ENCODE measurements at regions not wholly inside any gene's neighbourhood (a gene's known extent, or its start where the extent isn't known, plus 50 kb on each side); places are given as distances from the start of the nearest gene placed in this dataset.

GRCh38 chr20:24796236-24796635 is 152.8 kb upstream of the CST7 start:
- no peak for DNase-seq (ENCODE audit: low spot score)

- no peak for DNase-seq (ENCODE audit: low spot score)
Observed at GRCh38 chr20:24797113-24797512, 152.0 kb upstream of the CST7 start.

- no peak for DNase-seq (ENCODE audit: low spot score)
Observed at GRCh38 chr20:24797745-24798655, 151.1 kb upstream of the CST7 start.

- no peak for DNase-seq (ENCODE audit: low spot score)
Observed at GRCh38 chr20:24798930-24799705, 150.0 kb upstream of the CST7 start.

- no peak for DNase-seq (ENCODE audit: low spot score)
Observed at GRCh38 chr20:24799971-24800580, 149.0 kb upstream of the CST7 start.

GRCh38 chr20:24802286-24802820 is 146.7 kb upstream of the CST7 start:
- no peak for DNase-seq (ENCODE audit: low spot score)

- no peak for DNase-seq (ENCODE audit: low spot score)
Observed at GRCh38 chr20:24804481-24805206, 144.4 kb upstream of the CST7 start.

- DNase-seq (ENCODE audit: low spot score), result no peak
Observed at GRCh38 chr20:24805456-24806238, 143.4 kb upstream of the CST7 start.

GRCh38 chr20:24806705-24807676 is 142.1 kb upstream of the CST7 start:
- no peak for DNase-seq (ENCODE audit: low spot score)

- DNase-seq (ENCODE audit: low spot score), result no peak
Observed at GRCh38 chr20:24808616-24809015, 140.5 kb upstream of the CST7 start.

GRCh38 chr20:24809606-24810005 is 139.5 kb upstream of the CST7 start:
- DNase-seq (ENCODE audit: low spot score), result no peak

- DNase-seq (ENCODE audit: low spot score), result no peak
Observed at GRCh38 chr20:24810676-24811407, 138.2 kb upstream of the CST7 start.

GRCh38 chr20:24812373-24812772 is 136.7 kb upstream of the CST7 start:
- no peak for DNase-seq (ENCODE audit: low spot score)

GRCh38 chr20:24813080-24813479 is 136.0 kb upstream of the CST7 start:
- no peak for DNase-seq (ENCODE audit: low spot score)

GRCh38 chr20:24813496-24813895 is 135.6 kb upstream of the CST7 start:
- no peak for DNase-seq (ENCODE audit: low spot score)

- DNase-seq (ENCODE audit: low spot score), result no peak
Observed at GRCh38 chr20:24813936-24814335, 135.1 kb upstream of the CST7 start.

GRCh38 chr20:24814556-24815195 is 134.4 kb upstream of the CST7 start:
- DNase-seq (ENCODE audit: low spot score), result no peak

- no peak for DNase-seq (ENCODE audit: low spot score)
Observed at GRCh38 chr20:24815196-24815815, 133.8 kb upstream of the CST7 start.

Data from left forelimb (tissue), 1 donor.